Smooth muscle cell (in vitro differentiated cells): ENCODE measurements at regions not wholly inside any gene's neighbourhood (a gene's known extent, or its start where the extent isn't known, plus 50 kb on each side); places are given as distances from the start of the nearest gene placed in this dataset.

Experiments used
- DNase-seq: peaks from one replicate; lab custom pipeline; 2025; ENCODE audit not compliant: unreplicated experiment; lab: John Stamatoyannopoulos, UW
- H2AFZ ChIP-seq: fragments of 200-600 bp; sonication (generic); 2 replicates; pipeline ENCODE4 v1.6.0; 2016; ENCODE audit warnings: antibody characterized with exemption, low read depth, mild to moderate bottlenecking
- H3F3A ChIP-seq: fragments of 200-600 bp; sonication (generic); 2 replicates; pipeline ENCODE4 v1.6.0; 2017; ENCODE audit warnings: antibody characterized with exemption, low read depth
- H3K27ac ChIP-seq: fragments of 200-600 bp; sonication (generic); 2 replicates; pipeline ENCODE4 v1.5.1; 2016; ENCODE audit warnings: low read depth, mild to moderate bottlenecking
- H3K27me3 ChIP-seq: fragments of 200-600 bp; sonication (generic); 2 replicates; pipeline ENCODE4 v1.6.1; 2016; ENCODE audit warnings: low read depth, mild to moderate bottlenecking
- H3K36me3 ChIP-seq: fragments of 200-600 bp; sonication (generic); 2 replicates; pipeline ENCODE4 v1.5.1; 2016; ENCODE audit warnings: low read depth
- H3K4me1 ChIP-seq: fragments of 200-600 bp; sonication (generic); 2 replicates; pipeline ENCODE4 v1.5.1; 2016; ENCODE audit warnings: low read depth
- H3K4me2 ChIP-seq: fragments of 200-600 bp; sonication (generic); 2 replicates; pipeline ENCODE4 v1.6.0; 2016; ENCODE audit warnings: mild to moderate bottlenecking
- H3K4me3 ChIP-seq: fragments of 200-600 bp; sonication (generic); 2 replicates; pipeline ENCODE4 v1.5.1; 2016; ENCODE audit warnings: mild to moderate bottlenecking
- H3K79me2 ChIP-seq: fragments of 200-600 bp; sonication (generic); 2 replicates; pipeline ENCODE4 v1.6.0; 2016; ENCODE audit warnings: low read depth, mild to moderate bottlenecking
- H3K9ac ChIP-seq: fragments of 200-600 bp; sonication (generic); 2 replicates; pipeline ENCODE4 v1.6.0; 2016; ENCODE audit warnings: low read depth
- H3K9me3 ChIP-seq: fragments of 200-600 bp; sonication (generic); replicated peaks from 2 replicates; pipeline ENCODE4 v1.5.1; 2016; ENCODE audit warnings: low read depth
- H4K20me1 ChIP-seq: fragments of 200-600 bp; sonication (generic); 2 replicates; pipeline ENCODE4 v1.6.0; 2016; ENCODE audit warnings: low read depth
- CTCF ChIP-seq: fragments of 200-600 bp; sonication (generic); IDR thresholded peaks from 2 replicates; pipeline ENCODE4 v1.5.1; 2017; ENCODE audit warnings: borderline replicate concordance, mild to moderate bottlenecking, antibody characterized with exemption; ENCODE audit not compliant: insufficient read depth, poor library complexity, severe bottlenecking
- WGBS: methylation state at CpG from one replicate; pipeline ENCODE4 v1.1.7; 2016; ENCODE audit warnings: low lambda C conversion rate; 5-methylcytosine and 5-hydroxymethylcytosine counted together

GRCh38 chr4:175405961-175406360 is 406.1 kb downstream of the GPM6A start:
- no peaks in the 10 kb centered on the region for H3F3A ChIP-seq
- H3K79me2 ChIP-seq = no peaks in the 10 kb centered on the region
- H3K4me2 ChIP-seq = no peak overlapping the region
- H3K9me3 ChIP-seq = no peaks in the 10 kb centered on the region
- no peak for TF ChIP-seq CTCF
- WGBS = 76% methylated on average over 2 of the region's 2 CpGs
- H3K9ac ChIP-seq = no peak overlapping the region
- no peak overlapping the region for H3K27ac ChIP-seq
- H4K20me1 ChIP-seq = no peaks in the 10 kb centered on the region
- no peak overlapping the region for H3K4me3 ChIP-seq
- no peaks in the 10 kb centered on the region for H3K4me1 ChIP-seq
- H3K27me3 ChIP-seq = no peaks in the 10 kb centered on the region
- H3K36me3 ChIP-seq = peaks cover 1% of the 10 kb centered on the region
- no peak for DNase-seq
- no peak overlapping the region for H2AFZ ChIP-seq

GRCh38 chr4:175407926-175408325 is 404.1 kb downstream of the GPM6A start:
- H4K20me1 ChIP-seq = no peaks in the 10 kb centered on the region
- no peaks in the 10 kb centered on the region for H3F3A ChIP-seq
- no peak overlapping the region for H3K9ac ChIP-seq
- H2AFZ ChIP-seq = no peak overlapping the region
- H3K27me3 ChIP-seq = no peaks in the 10 kb centered on the region
- H3K4me2 ChIP-seq = no peak overlapping the region
- no peak for TF ChIP-seq CTCF
- DNase-seq = no peak
- H3K4me3 ChIP-seq = no peak overlapping the region
- no peaks in the 10 kb centered on the region for H3K4me1 ChIP-seq
- no peaks in the 10 kb centered on the region for H3K79me2 ChIP-seq
- 76% methylated on average over 2 of the region's 2 CpGs for WGBS
- no peaks in the 10 kb centered on the region for H3K9me3 ChIP-seq
- H3K27ac ChIP-seq = no peak overlapping the region
- no peaks in the 10 kb centered on the region for H3K36me3 ChIP-seq

GRCh38 chr4:175411251-175411650 is 400.8 kb downstream of the GPM6A start:
- no peak overlapping the region for H2AFZ ChIP-seq
- no peaks in the 10 kb centered on the region for H3F3A ChIP-seq
- no peaks in the 10 kb centered on the region for H3K4me1 ChIP-seq
- peaks cover 3% of the 10 kb centered on the region for H3K36me3 ChIP-seq
- no peak for DNase-seq
- no peaks in the 10 kb centered on the region for H3K27me3 ChIP-seq
- no peaks in the 10 kb centered on the region for H4K20me1 ChIP-seq
- H3K79me2 ChIP-seq = no peaks in the 10 kb centered on the region
- no peak overlapping the region for H3K4me3 ChIP-seq
- no peak overlapping the region for H3K4me2 ChIP-seq
- H3K9me3 ChIP-seq = peaks cover 5% of the 10 kb centered on the region
- no peak for TF ChIP-seq CTCF
- H3K9ac ChIP-seq = no peak overlapping the region
- H3K27ac ChIP-seq = no peak overlapping the region

- Histone ChIP-seq H3K4me2 (peak overlapping the region; percentile 2), H3K36me3 (peaks cover 3% of the 10 kb centered on the region), H4K20me1 (no peaks in the 10 kb centered on the region), H3K79me2 (no peaks in the 10 kb centered on the region), H3F3A (no peaks in the 10 kb centered on the region), H3K4me3 (no peak overlapping the region), H3K27ac (peak overlapping the region; percentile 65), H3K27me3 (no peaks in the 10 kb centered on the region), H2AFZ (no peak overlapping the region), H3K9ac (no peak overlapping the region), H3K4me1 (no peaks in the 10 kb centered on the region), H3K9me3 (peaks cover 5% of the 10 kb centered on the region)
- WGBS = 61% methylated on average over 3 of the region's 3 CpGs
- DNase-seq = no peak
- no peak for TF ChIP-seq CTCF
These were observed 399.9 kb downstream of the GPM6A start for GRCh38 chr4:175412161-175412560.
